Osteocyte (in vitro differentiated cells): ENCODE measurements at regions not wholly inside any gene's neighbourhood (a gene's known extent, or its start where the extent isn't known, plus 50 kb on each side); places are given as distances from the start of the nearest gene placed in this dataset.

Experiments
- DNase-seq: peaks from one replicate; pipeline ENCODE4 v3.0.0; 2021; ENCODE audit warnings: mixed read lengths; ENCODE audit not compliant: unreplicated experiment; ENCODE audit errors: extremely low spot score
- H3K27ac Mint-ChIP-seq: one replicate; pipeline ENCODE4 v1.8.0; 2021; ENCODE audit warnings: mild to moderate bottlenecking, mixed read lengths; ENCODE audit not compliant: unreplicated experiment
- H3K27me3 Mint-ChIP-seq: one replicate; pipeline ENCODE4 v1.8.0; 2021; ENCODE audit warnings: mixed read lengths; ENCODE audit not compliant: unreplicated experiment
- H3K36me3 Mint-ChIP-seq: one replicate; pipeline ENCODE4 v1.8.0; 2021; ENCODE audit warnings: mixed read lengths; ENCODE audit not compliant: unreplicated experiment
- H3K4me1 Mint-ChIP-seq: one replicate; pipeline ENCODE4 v1.8.0; 2021; ENCODE audit warnings: mixed read lengths; ENCODE audit not compliant: unreplicated experiment
- H3K4me3 Mint-ChIP-seq: one replicate; pipeline ENCODE4 v1.8.0; 2021; ENCODE audit warnings: mild to moderate bottlenecking, moderate library complexity, mixed read lengths; ENCODE audit not compliant: unreplicated experiment
- H3K9me3 Mint-ChIP-seq: one replicate; pipeline ENCODE4 v1.8.0; 2021; ENCODE audit warnings: mixed read lengths; ENCODE audit not compliant: unreplicated experiment
- CTCF ChIP-seq: fragments of 200-600 bp; sonication (generic); IDR thresholded peaks from 2 replicates; pipeline ENCODE4 v1.5.0; 2021; ENCODE audit warnings: antibody characterized with exemption, mild to moderate bottlenecking, moderate library complexity

GRCh38 chr6:26211963-26212362 lies 124.7 kb downstream of the HFE start:
- H3K27ac Mint-ChIP-seq = no peak overlapping the region
- H3K36me3 Mint-ChIP-seq = no peaks in the 10 kb centered on the region
- TF ChIP-seq CTCF = no peak
- H3K4me3 Mint-ChIP-seq = no peak overlapping the region
- H3K4me1 Mint-ChIP-seq = no peaks in the 10 kb centered on the region
- no peak for DNase-seq
- no peaks in the 10 kb centered on the region for H3K9me3 Mint-ChIP-seq
- H3K27me3 Mint-ChIP-seq = no peaks in the 10 kb centered on the region

- Mint-ChIP-seq H3K36me3 (no peaks in the 10 kb centered on the region), H3K27ac (no peak overlapping the region), H3K27me3 (no peaks in the 10 kb centered on the region), H3K4me3 (no peak overlapping the region), H3K4me1 (no peaks in the 10 kb centered on the region), H3K9me3 (no peaks in the 10 kb centered on the region)
- DNase-seq = no peak
- no peak for TF ChIP-seq CTCF
Measured at GRCh38 chr6:26213334-26214075, 126.3 kb downstream of the HFE start.

- no peak for DNase-seq
- H3K4me1 Mint-ChIP-seq = no peaks in the 10 kb centered on the region
Measured at GRCh38 chr6:26214803-26215584, 127.8 kb downstream of the HFE start.

GRCh38 chr6:26215585-26216358 lies 128.5 kb downstream of the HFE start:
- H3K9me3 Mint-ChIP-seq = no peaks in the 10 kb centered on the region

More at GRCh38 chr6:26214803-26215584, 127.8 kb downstream of the HFE start:
- Mint-ChIP-seq H3K27ac (peak overlapping the region; percentile 27), H3K9me3 (no peaks in the 10 kb centered on the region), H3K27me3 (no peaks in the 10 kb centered on the region), H3K4me3 (no peak overlapping the region), H3K36me3 (no peaks in the 10 kb centered on the region)
- no peak for TF ChIP-seq CTCF

More at GRCh38 chr6:26215585-26216358, 128.5 kb downstream of the HFE start:
- Mint-ChIP-seq H3K4me1 (no peaks in the 10 kb centered on the region), H3K27ac (no peak overlapping the region), H3K36me3 (no peaks in the 10 kb centered on the region), H3K27me3 (no peaks in the 10 kb centered on the region), H3K4me3 (no peak overlapping the region)
- no peak for TF ChIP-seq CTCF
- no peak for DNase-seq
